ENCODE measurements at regions not wholly inside any gene's neighbourhood (a gene's known extent, or its start where the extent isn't known, plus 50 kb on each side); places are given as distances from the start of the nearest gene placed in this dataset.

GRCh38 chr20:53683506-53683905 is 89.9 kb upstream of the ZNF217 start:
- TF ChIP-seq CTCF (IDR thresholded peaks at IDR 0.05; ENCODE audit: control insufficient read depth, extremely low read depth, insufficient read depth), result no peak
- DNase-seq (ENCODE audit: low read depth), result no peak
- no peak overlapping the region for H3K4me3 ChIP-seq (ENCODE audit: low read depth, low read length)

GRCh38 chr20:53681352-53682212 is 87.9 kb upstream of the ZNF217 start:
- H3K4me3 ChIP-seq (ENCODE audit: low read depth, low read length), result no peak overlapping the region
- no peak for TF ChIP-seq CTCF (IDR thresholded peaks at IDR 0.05; ENCODE audit: control insufficient read depth, extremely low read depth, insufficient read depth)
- no peak for DNase-seq (ENCODE audit: low read depth)

GRCh38 chr20:53679597-53680309 is 86.1 kb upstream of the ZNF217 start:
- no peak overlapping the region for H3K4me3 ChIP-seq (ENCODE audit: low read depth, low read length)
- no peak for DNase-seq (ENCODE audit: low read depth)
- TF ChIP-seq CTCF (IDR thresholded peaks at IDR 0.05; ENCODE audit: control insufficient read depth, extremely low read depth, insufficient read depth), result no peak

- no peak for DNase-seq (ENCODE audit: low read depth)
- no peak for TF ChIP-seq CTCF (IDR thresholded peaks at IDR 0.05; ENCODE audit: control insufficient read depth, extremely low read depth, insufficient read depth)
- no peak overlapping the region for H3K4me3 ChIP-seq (ENCODE audit: low read depth, low read length)
Measured at GRCh38 chr20:53678990-53679596, 85.5 kb upstream of the ZNF217 start.

- no peak overlapping the region for H3K4me3 ChIP-seq (ENCODE audit: low read depth, low read length)
- TF ChIP-seq CTCF (IDR thresholded peaks at IDR 0.05; ENCODE audit: control insufficient read depth, extremely low read depth, insufficient read depth), result no peak
- DNase-seq (ENCODE audit: low read depth), result no peak
Measured at GRCh38 chr20:53678315-53678989, 84.8 kb upstream of the ZNF217 start.

GRCh38 chr20:53677447-53678314 is 84.0 kb upstream of the ZNF217 start:
- no peak for TF ChIP-seq CTCF (IDR thresholded peaks at IDR 0.05; ENCODE audit: control insufficient read depth, extremely low read depth, insufficient read depth)
- no peak for DNase-seq (ENCODE audit: low read depth)

More at GRCh38 chr20:53677447-53678314, 84.0 kb upstream of the ZNF217 start:
- no peak overlapping the region for H3K4me3 ChIP-seq (ENCODE audit: low read depth, low read length)

All from LNCaP clone FGC (cell line).